HG03571 (cell line): ENCODE measurements at regions not wholly inside any gene's neighbourhood (a gene's known extent, or its start where the extent isn't known, plus 50 kb on each side); places are given as distances from the start of the nearest gene placed in this dataset.

Experiments used
- ATAC-seq: cut with Tn5 transposase; IDR thresholded peaks from one replicate; pipeline ENCODE4 v1.9.1; 2021; ENCODE audit not compliant: unreplicated experiment

DNA sequence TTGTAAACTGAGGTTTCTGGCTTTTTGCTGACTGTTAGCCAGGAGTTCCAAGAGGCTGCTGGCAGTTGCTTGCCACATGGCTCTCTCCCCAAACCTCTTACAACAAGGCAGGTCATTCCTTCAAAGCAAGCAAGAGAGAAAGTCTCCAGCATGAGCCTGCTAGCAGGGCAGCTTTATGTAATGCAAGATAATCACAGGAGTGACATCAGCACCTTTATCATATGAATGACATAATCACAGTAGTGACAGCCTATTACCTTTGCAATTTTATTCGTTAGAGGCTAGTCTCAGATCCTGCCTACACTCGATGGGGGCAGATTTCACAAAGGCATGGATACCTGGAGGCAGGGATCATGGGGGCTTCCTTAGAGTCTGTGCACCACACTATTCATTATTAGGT, 79.5 kb upstream of the KCNJ16 start:
- ATAC-seq: no peak

- no peak for ATAC-seq
These were observed 77.7 kb upstream of the KCNJ16 start for GRCh38 chr17:69997332-69997731.

DNA sequence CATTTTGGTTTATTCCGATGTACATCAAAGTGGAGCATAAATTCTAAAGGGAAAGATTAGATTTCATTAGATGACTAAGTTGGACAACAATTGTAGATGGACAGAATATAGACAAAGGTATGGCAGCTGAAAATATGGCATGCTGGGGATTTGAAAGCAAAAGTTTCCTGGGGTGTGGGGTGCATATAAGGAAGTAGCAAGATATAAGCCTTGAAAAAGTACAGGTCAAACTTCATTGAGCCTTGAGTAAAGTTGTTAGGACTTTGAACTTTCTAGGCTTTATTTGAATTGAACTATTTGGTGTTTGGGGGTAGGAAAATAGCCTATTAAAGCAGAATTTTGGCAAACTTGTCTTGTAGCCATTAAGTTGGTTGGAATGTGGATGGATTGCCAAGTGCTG, 75.8 kb upstream of the KCNJ16 start:
- ATAC-seq: no peak

DNA sequence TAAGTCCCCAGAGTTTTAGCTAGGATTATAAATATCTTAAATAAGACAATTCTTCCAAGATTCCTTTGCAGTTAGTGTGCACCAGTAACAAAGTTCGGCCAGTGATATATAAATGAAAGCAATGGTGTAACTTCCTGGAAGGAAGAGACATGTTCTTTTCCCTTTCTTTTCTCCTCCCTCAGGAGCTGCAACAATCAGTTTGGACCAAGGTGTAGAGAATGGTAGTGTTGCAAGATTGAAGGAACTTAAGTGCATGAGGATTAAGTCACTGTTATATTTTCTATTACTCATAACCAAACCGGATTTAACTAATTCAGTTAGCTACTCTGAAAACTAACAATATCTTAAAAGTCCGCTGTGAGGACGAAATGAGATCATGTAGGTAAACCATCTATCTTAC, 68.9 kb upstream of the KCNJ16 start:
- ATAC-seq: no peak

GRCh38 chr17:70011750-70012149, 63.3 kb upstream of the KCNJ16 start:
- no peak for ATAC-seq

GRCh38 chr17:70013911-70014310, 61.1 kb upstream of the KCNJ16 start:
- ATAC-seq: no peak

DNA sequence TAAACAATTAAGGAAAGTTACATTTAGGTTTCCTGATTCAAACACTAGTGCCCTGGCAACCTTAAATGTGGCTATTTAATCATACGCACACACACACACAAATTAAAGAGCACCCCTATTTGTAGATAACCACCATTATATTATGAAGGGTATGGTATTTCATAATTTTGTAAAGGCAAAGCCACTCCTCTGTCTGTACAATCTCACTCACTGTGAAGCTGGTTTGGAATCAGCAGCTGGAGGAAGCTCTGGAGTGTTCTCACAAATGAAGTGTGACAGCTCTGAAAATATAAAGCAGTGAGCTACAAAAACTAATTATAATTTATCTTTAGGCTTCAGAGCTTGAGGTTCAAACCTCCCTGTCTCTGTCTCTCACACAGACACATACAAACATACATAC, 57.9 kb upstream of the KCNJ16 start:
- no peak for ATAC-seq

DNA sequence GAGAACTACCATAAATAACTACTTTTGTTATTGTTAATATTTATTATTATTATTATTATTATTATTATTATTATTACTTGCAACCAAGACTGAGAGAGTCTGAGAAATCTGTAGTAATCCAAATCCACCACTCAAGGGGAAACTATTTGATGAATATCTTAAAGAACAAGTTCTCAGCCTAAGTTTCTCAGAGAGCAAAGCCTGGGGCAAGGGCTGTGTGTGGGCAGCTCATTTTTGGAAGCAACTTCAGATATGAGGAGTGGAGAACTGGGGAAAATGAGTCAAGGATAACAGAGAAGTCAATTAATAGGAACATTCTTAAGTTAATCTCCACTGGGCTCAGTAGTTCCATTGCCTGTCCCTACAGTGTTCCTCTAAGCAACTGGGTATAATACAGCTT, 57.1 kb upstream of the KCNJ16 start:
- ATAC-seq: no peak

GRCh38 chr17:70021726-70022125, 53.3 kb upstream of the KCNJ16 start:
- no peak for ATAC-seq

- no peak for ATAC-seq
These were observed 52.9 kb upstream of the KCNJ16 start for GRCh38 chr17:70022175-70022574.

DNA sequence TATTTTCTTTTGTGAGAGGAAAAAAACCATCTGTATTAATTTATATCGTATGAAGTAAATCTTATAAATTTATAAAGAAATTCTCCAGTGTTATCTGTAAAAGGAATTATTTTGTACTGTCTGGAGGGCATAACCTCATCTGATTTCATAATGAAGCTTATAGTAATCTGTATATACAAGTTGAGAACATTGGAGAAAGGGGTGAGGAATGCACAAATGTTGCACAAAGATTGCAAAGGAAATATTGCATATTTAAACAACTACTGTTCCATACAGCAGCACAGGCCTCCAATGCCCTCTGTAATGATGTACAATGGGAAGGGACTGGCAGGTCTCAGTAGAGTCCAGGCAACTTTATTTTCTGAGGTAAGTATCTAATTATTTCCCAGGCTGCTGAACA, 50.8 kb upstream of the KCNJ16 start:
- no peak for ATAC-seq
